ENCODE measurements at regions not wholly inside any gene's neighbourhood (a gene's known extent, or its start where the extent isn't known, plus 50 kb on each side); places are given as distances from the start of the nearest gene placed in this dataset.
"Not testable (repeated sequence)": the region's sequence is repeated elsewhere in the genome, so short reads cannot be mapped to it uniquely, and the experiment has no call there.

- 70 to 89% (median 78%) methylated on average over 3 to 4 of the region's 4 CpGs for WGBS, 4 donors
- intact Hi-C loops (cut with DNase I), result no loop called here
- H3K27me3 ChIP-seq, result no peaks in the 10 kb centered on the region
- TF ChIP-seq POLR2A (IDR thresholded peaks at IDR 0.05) (no peak), CTCF (IDR thresholded peaks at IDR 0.05) (no peak)
- H3K4me1 ChIP-seq (replicated peaks in 1 of 2), result peaks cover 6 to 12% of the 10 kb centered on the region in 2 donors
- H3K9me3 ChIP-seq (replicated peaks in 1 of 3), result no peaks in the 10 kb centered on the region
- H3K27ac ChIP-seq, result no peak overlapping the region
- peak in 1 of 7 donors; percentile 18 for DNase-seq
- H3K36me3 ChIP-seq (replicated peaks in 1 of 2), result no peaks in the 10 kb centered on the region
- H3K4me3 ChIP-seq, result no peak overlapping the region
These were observed 430.6 kb downstream of the RPS24 start for GRCh38 chr10:78464118-78464855.

- 70 to 85% (median 83%) methylated on average over 10 to 13 of the region's 13 CpGs for WGBS, 4 donors
- H3K9me3 ChIP-seq (replicated peaks in 1 of 3), result no peaks in the 10 kb centered on the region
- no peaks in the 10 kb centered on the region for H3K36me3 ChIP-seq (replicated peaks in 1 of 2)
- H3K4me1 ChIP-seq (replicated peaks in 1 of 2), result peaks cover under 1 to 6% of the 10 kb centered on the region in 2 donors
- no peaks in the 10 kb centered on the region for H3K27me3 ChIP-seq
- TF ChIP-seq POLR2A (IDR thresholded peaks at IDR 0.05) (no peak), CTCF (IDR thresholded peaks at IDR 0.05) (no peak)
- peak in 1 of 7 donors; percentile 48 for DNase-seq
- no peak overlapping the region for H3K27ac ChIP-seq
- no peak overlapping the region for H3K4me3 ChIP-seq
- intact Hi-C loops (cut with DNase I), result no loop called here
These were observed 431.2 kb downstream of the RPS24 start for GRCh38 chr10:78464856-78465267.

GRCh38 chr10:78465431-78465830 is 431.8 kb downstream of the RPS24 start:
- no peaks in the 10 kb centered on the region for H3K9me3 ChIP-seq (replicated peaks in 1 of 3)
- no peaks in the 10 kb centered on the region for H3K27me3 ChIP-seq
- no peak for DNase-seq
- intact Hi-C loops (cut with DNase I), result no loop called here
- H3K27ac ChIP-seq, result no peak overlapping the region
- no peak for TF ChIP-seq CTCF (IDR thresholded peaks at IDR 0.05)
- WGBS, 4 donors, result 73 to 98% (median 90%) methylated on average over 1 to 2 of the region's 2 CpGs
- H3K4me1 ChIP-seq (replicated peaks in 1 of 2), result peaks cover 0 to under 1% of the 10 kb centered on the region in 2 donors
- no peaks in the 10 kb centered on the region for H3K36me3 ChIP-seq (replicated peaks in 1 of 2)
- no peak overlapping the region for H3K4me3 ChIP-seq

- H3K27me3 ChIP-seq, result no peaks in the 10 kb centered on the region
- TF ChIP-seq CTCF (IDR thresholded peaks at IDR 0.05), result no peak
- TF ChIP-seq POLR2A (IDR thresholded peaks at IDR 0.05), result no peak
- H3K27ac ChIP-seq, result no peak overlapping the region
- no peaks in the 10 kb centered on the region for H3K36me3 ChIP-seq (replicated peaks in 1 of 2)
- H3K9me3 ChIP-seq (replicated peaks in 1 of 3), result no peaks in the 10 kb centered on the region
- 89 to 94% (median 91%) methylated on average over 5 to 7 of the region's 7 CpGs for WGBS, 4 donors
- H3K4me1 ChIP-seq (replicated peaks in 1 of 2), result peaks cover 0 to 8% of the 10 kb centered on the region in 2 donors
- intact Hi-C loops (cut with DNase I), result no loop called here
- no peak for DNase-seq
- H3K4me3 ChIP-seq, result no peak overlapping the region
These were observed 433.9 kb downstream of the RPS24 start for GRCh38 chr10:78467496-78468106.

- H3K27ac ChIP-seq; H3K4me3 ChIP-seq; intact Hi-C loops (cut with DNase I); DNase-seq; H3K27me3 ChIP-seq; H3K9me3 ChIP-seq (replicated peaks in 1 of 3); H3K36me3 ChIP-seq (replicated peaks in 1 of 2); H3K4me1 ChIP-seq (replicated peaks in 1 of 2): not testable (repeated sequence)
- WGBS, 4 donors, result 94 to 99% (median 96%) methylated on average over 6 to 26 of the region's 26 CpGs; no CpG with 5 or more reads in 1 of the 4 donors
These were observed 435.1 kb downstream of the RPS24 start for GRCh38 chr10:78468731-78469130.
